ENCODE measurements at regions not wholly inside any gene's neighbourhood (a gene's known extent, or its start where the extent isn't known, plus 50 kb on each side); places are given as distances from the start of the nearest gene placed in this dataset.

- TF ChIP-seq CCAR2 (IDR thresholded peaks at IDR 0.05; ENCODE audit: low read depth, low read length): no peak
- no peak for TF ChIP-seq ZBTB33 (CRISPR knock-in tag; IDR thresholded peaks at IDR 0.05)
- TF ChIP-seq SFPQ (IDR thresholded peaks at IDR 0.05; ENCODE audit: low read depth, low read length): no peak
- TF ChIP-seq ZNF197 (CRISPR knock-in tag; IDR thresholded peaks at IDR 0.05; ENCODE audit: low read depth): no peak
- no peak for TF ChIP-seq ZHX1 (conservative IDR thresholded peaks at IDR 0.05; ENCODE audit: low read length)
- TF ChIP-seq ZBTB43 (CRISPR knock-in tag; IDR thresholded peaks at IDR 0.05): no peak
- no peak for TF ChIP-seq WHSC1 (IDR thresholded peaks at IDR 0.05; ENCODE audit: low read length)
Measured at GRCh38 chr3:189474944-189475343, 156.2 kb upstream of the TP63 start (continued).

Measured in K562 (cell line).